ENCODE measurements at regions not wholly inside any gene's neighbourhood (a gene's known extent, or its start where the extent isn't known, plus 50 kb on each side); places are given as distances from the start of the nearest gene placed in this dataset.

- H3K27ac ChIP-seq, result no peak overlapping the region
- intact Hi-C loops (cut with DNase I), result no loop called here
- TF ChIP-seq CTCF (IDR thresholded peaks at IDR 0.05) (no peak), POLR2A (IDR thresholded peaks at IDR 0.05) (no peak), EP300 (IDR thresholded peaks at IDR 0.05) (no peak)
- DNase-seq, result peak in 3 of 5 donors; percentile 13 to 42 (median 23)
- no peaks in the 10 kb centered on the region for H3K4me1 ChIP-seq (ENCODE audit: insufficient read depth)
- WGBS, 3 donors, result 7 to 9% (median 9%) methylated on average over 6 of the region's 6 CpGs
- H3K9me3 ChIP-seq, result no peaks in the 10 kb centered on the region
- H3K36me3 ChIP-seq, result no peaks in the 10 kb centered on the region
- H3K27me3 ChIP-seq, result no peaks in the 10 kb centered on the region
- H3K4me3 ChIP-seq, result no peak overlapping the region
These were observed 204.7 kb upstream of the ARG1 start for GRCh38 chr6:131368198-131368911.

DNA sequence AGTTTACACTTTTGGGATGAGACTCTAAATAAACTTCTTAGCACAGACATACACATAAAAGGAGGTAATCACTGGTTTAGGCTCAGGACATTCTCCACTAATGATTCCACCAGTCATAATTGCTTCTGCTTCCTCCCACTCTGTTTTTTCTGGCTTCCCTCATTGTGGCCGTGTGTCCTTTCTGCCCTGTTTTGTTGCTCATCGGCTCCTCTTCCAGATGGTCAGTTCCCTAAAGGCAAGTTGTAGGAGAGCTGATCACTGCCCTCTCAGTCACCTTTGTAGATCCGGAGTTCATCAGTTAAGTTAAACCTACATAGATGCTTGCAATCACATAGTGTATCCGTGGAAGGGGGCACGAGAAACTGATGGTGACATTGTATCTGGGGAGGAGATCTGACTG, 200.5 kb upstream of the ARG1 start:
- intact Hi-C loops (cut with DNase I), result no loop called here
- WGBS, 3 donors, result 64 to 68% (median 65%) methylated on average over 5 of the region's 5 CpGs
- Histone ChIP-seq H3K27ac (no peak overlapping the region), H3K4me3 (no peak overlapping the region), H3K9me3 (peaks cover 0 to 3% of the 10 kb centered on the region in 2 donors), H3K36me3 (no peaks in the 10 kb centered on the region), H3K27me3 (no peaks in the 10 kb centered on the region), H3K4me1 (ENCODE audit: insufficient read depth) (no peaks in the 10 kb centered on the region)
- TF ChIP-seq CTCF (IDR thresholded peaks at IDR 0.05), result no peak
- no peak for TF ChIP-seq EP300 (IDR thresholded peaks at IDR 0.05)
- no peak for TF ChIP-seq POLR2A (IDR thresholded peaks at IDR 0.05)
- no peak for DNase-seq

- no peak for TF ChIP-seq POLR2A (IDR thresholded peaks at IDR 0.05)
- no peak for TF ChIP-seq CTCF (IDR thresholded peaks at IDR 0.05)
- TF ChIP-seq EP300 (IDR thresholded peaks at IDR 0.05), result no peak
- WGBS, 3 donors, result 95 to 97% (median 96%) methylated on average over 7 of the region's 7 CpGs
- H3K36me3 ChIP-seq, result no peaks in the 10 kb centered on the region
- intact Hi-C loops (cut with DNase I), result no loop called here
- H3K27ac ChIP-seq, result no peak overlapping the region
- H3K27me3 ChIP-seq, result no peaks in the 10 kb centered on the region
- no peak for DNase-seq
- peaks cover 0 to 3% of the 10 kb centered on the region in 2 donors for H3K9me3 ChIP-seq
- H3K4me3 ChIP-seq, result no peak overlapping the region
- H3K4me1 ChIP-seq (ENCODE audit: insufficient read depth), result no peaks in the 10 kb centered on the region
These were observed 195.8 kb upstream of the ARG1 start for GRCh38 chr6:131377112-131377705.

- peaks cover 0 to 2% of the 10 kb centered on the region in 2 donors for H3K9me3 ChIP-seq
- DNase-seq, result no peak
- no peaks in the 10 kb centered on the region for H3K4me1 ChIP-seq (ENCODE audit: insufficient read depth)
- 92 to 97% (median 95%) methylated on average over 1 of the region's 1 CpG for WGBS, 3 donors
- H3K4me3 ChIP-seq, result no peak overlapping the region
- no peak for TF ChIP-seq EP300 (IDR thresholded peaks at IDR 0.05)
- no peak for TF ChIP-seq CTCF (IDR thresholded peaks at IDR 0.05)
- TF ChIP-seq POLR2A (IDR thresholded peaks at IDR 0.05), result no peak
- H3K27ac ChIP-seq, result no peak overlapping the region
- no peaks in the 10 kb centered on the region for H3K36me3 ChIP-seq
- H3K27me3 ChIP-seq, result no peaks in the 10 kb centered on the region
- intact Hi-C loops (cut with DNase I), result no loop called here
These were observed 194.2 kb upstream of the ARG1 start for GRCh38 chr6:131378874-131379273.

Data from ovary (tissue), 7 donors.